Esophagus muscularis mucosa (tissue), 4 donors: ENCODE measurements at regions not wholly inside any gene's neighbourhood (a gene's known extent, or its start where the extent isn't known, plus 50 kb on each side); places are given as distances from the start of the nearest gene placed in this dataset.

Source experiments
- EP300 ChIP-seq: sonication (generic); formaldehyde crosslinking; IDR thresholded peaks from one replicate; pipeline ENCODE4 v1.6.1; 2017; ENCODE audit warnings: antibody characterized with exemption
- POLR2A ChIP-seq: fragments of 450-650 bp; IDR thresholded peaks from one replicate; pipeline ENCODE4 v1.6.1; 2017; ENCODE audit warnings: antibody characterized with exemption, moderate library complexity, mild to moderate bottlenecking, low read depth
- POLR2AphosphoS5 ChIP-seq, 2 donors: sonication (generic); formaldehyde crosslinking; IDR thresholded peaks; one replicate each; pipeline ENCODE4 v1.6.1; 2017; ENCODE audit warnings: antibody characterized with exemption in 2 of 2
- TF ChIP-seq, protein P1 (sequence below), 3 experiments: fragments of 200-600 bp in 2 of 3; fragments of 450-650 bp in 1 of 3; sonication (generic) in 2 of 3; IDR thresholded peaks; one replicate each; pipeline ENCODE4 v1.5.1; 2017 to 2019; ENCODE audit warnings: antibody characterized with exemption in 3 of 3, mild to moderate bottlenecking in 2 of 3, moderate library complexity in 1 of 3

GRCh38 chr6:141088171-141088570 is 1044.6 kb upstream of the GJE1 start:
- TF ChIP-seq, protein P1, sequence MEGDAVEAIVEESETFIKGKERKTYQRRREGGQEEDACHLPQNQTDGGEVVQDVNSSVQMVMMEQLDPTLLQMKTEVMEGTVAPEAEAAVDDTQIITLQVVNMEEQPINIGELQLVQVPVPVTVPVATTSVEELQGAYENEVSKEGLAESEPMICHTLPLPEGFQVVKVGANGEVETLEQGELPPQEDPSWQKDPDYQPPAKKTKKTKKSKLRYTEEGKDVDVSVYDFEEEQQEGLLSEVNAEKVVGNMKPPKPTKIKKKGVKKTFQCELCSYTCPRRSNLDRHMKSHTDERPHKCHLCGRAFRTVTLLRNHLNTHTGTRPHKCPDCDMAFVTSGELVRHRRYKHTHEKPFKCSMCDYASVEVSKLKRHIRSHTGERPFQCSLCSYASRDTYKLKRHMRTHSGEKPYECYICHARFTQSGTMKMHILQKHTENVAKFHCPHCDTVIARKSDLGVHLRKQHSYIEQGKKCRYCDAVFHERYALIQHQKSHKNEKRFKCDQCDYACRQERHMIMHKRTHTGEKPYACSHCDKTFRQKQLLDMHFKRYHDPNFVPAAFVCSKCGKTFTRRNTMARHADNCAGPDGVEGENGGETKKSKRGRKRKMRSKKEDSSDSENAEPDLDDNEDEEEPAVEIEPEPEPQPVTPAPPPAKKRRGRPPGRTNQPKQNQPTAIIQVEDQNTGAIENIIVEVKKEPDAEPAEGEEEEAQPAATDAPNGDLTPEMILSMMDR (IDR thresholded peaks at IDR 0.05), result no peak
- no peak for TF ChIP-seq POLR2A
- no peak for TF ChIP-seq EP300
- TF ChIP-seq POLR2AphosphoS5 (IDR thresholded peaks at IDR 0.05), result no peak
